ENCODE measurements at regions not wholly inside any gene's neighbourhood (a gene's known extent, or its start where the extent isn't known, plus 50 kb on each side); places are given as distances from the start of the nearest gene placed in this dataset.

DNA sequence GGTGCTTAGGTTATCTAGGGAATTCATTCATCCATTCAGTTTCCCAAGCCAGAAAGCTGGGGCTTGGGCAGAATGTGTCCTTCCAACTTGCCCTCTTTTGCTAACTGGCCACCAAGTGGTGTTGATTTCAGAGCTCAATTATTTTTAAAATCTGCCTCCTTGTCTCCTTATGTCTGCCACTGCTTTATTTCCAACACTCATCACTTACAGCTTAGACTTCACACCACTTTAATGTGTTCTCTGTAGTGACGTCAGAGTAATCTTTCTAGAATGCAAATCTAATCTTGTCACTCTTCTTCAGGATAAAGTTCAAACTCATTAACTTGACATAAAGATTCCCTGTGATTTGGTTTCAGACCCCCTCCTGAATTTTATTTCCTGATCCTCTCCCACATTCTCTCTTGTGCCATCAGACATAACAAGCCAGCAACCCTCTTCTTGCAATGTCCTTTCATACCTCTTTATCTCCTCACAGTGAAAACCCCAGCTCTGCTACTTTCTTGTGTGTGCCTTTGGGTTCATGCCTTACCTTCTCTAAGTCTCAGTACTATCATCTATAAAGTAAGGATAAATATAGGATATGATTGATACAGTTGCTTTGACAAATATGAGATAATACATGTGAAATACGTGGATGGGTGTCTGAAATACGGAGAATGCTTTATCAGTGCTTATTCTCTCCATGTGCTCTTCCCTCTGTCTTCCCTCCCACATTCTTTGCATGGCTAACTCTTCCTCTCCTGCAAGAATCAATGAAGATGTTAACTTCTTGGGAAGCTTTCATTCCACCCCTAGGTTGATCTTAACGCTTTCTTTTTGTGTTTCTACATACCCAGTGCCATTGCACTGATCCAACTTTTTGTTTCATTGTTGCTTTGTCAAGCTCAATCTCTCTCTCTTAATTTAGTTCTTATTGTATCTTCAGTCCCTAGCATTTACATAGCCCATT lies 522.7 kb upstream of the FZD8 start:
- no peaks in the 10 kb centered on the region for H3K9me3 ChIP-seq
- no peak for DNase-seq
- H3K36me3 ChIP-seq (ENCODE audit: low read depth, missing control alignments), result no peaks in the 10 kb centered on the region
- no peak overlapping the region for H3K27ac ChIP-seq
- no peaks in the 10 kb centered on the region for H3K27me3 ChIP-seq
- TF ChIP-seq, protein P1, sequence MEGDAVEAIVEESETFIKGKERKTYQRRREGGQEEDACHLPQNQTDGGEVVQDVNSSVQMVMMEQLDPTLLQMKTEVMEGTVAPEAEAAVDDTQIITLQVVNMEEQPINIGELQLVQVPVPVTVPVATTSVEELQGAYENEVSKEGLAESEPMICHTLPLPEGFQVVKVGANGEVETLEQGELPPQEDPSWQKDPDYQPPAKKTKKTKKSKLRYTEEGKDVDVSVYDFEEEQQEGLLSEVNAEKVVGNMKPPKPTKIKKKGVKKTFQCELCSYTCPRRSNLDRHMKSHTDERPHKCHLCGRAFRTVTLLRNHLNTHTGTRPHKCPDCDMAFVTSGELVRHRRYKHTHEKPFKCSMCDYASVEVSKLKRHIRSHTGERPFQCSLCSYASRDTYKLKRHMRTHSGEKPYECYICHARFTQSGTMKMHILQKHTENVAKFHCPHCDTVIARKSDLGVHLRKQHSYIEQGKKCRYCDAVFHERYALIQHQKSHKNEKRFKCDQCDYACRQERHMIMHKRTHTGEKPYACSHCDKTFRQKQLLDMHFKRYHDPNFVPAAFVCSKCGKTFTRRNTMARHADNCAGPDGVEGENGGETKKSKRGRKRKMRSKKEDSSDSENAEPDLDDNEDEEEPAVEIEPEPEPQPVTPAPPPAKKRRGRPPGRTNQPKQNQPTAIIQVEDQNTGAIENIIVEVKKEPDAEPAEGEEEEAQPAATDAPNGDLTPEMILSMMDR (IDR thresholded peaks at IDR 0.05), result no peak
- no peak for TF ChIP-seq POLR2A (IDR thresholded peaks at IDR 0.05)
- no peaks in the 10 kb centered on the region for H3K4me1 ChIP-seq
- no peak overlapping the region for H3K4me3 ChIP-seq
- 74 to 75% methylated on average over 4 of the region's 4 CpGs for WGBS, 2 donors
- intact Hi-C loops (cut with DNase I; ENCODE audit: low total_unique reads), result no loop called here

DNA sequence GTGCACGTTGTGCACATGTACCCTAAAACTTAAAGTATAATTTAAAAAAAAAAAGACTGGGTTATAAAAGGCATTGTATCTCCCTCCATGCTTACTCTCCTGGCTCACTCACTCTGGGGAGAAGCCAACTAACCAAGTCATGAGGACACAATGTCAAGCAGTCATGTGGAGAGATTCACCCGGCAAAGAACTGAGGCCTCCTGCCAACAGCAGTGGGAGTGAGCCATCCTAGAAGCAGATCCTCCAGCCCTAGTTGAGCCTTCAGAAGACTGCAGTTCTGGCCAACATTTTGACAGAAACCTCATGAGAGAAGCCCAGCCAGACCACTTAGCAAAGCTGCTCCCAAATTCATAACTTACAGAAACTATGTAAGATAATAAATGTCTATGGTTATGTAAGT lies 521.7 kb upstream of the FZD8 start:
- Histone ChIP-seq H3K27me3 (no peaks in the 10 kb centered on the region), H3K9me3 (no peaks in the 10 kb centered on the region), H3K4me1 (no peaks in the 10 kb centered on the region), H3K27ac (no peak overlapping the region), H3K4me3 (no peak overlapping the region), H3K36me3 (ENCODE audit: low read depth, missing control alignments) (no peaks in the 10 kb centered on the region)
- intact Hi-C loops (cut with DNase I; ENCODE audit: low total_unique reads), result no loop called here
- no peak for TF ChIP-seq POLR2A (IDR thresholded peaks at IDR 0.05)
- TF ChIP-seq, protein P1 (IDR thresholded peaks at IDR 0.05), result no peak
- DNase-seq, result peak; percentile 17
- 67 to 78% methylated on average over 2 of the region's 2 CpGs for WGBS, 2 donors

DNA sequence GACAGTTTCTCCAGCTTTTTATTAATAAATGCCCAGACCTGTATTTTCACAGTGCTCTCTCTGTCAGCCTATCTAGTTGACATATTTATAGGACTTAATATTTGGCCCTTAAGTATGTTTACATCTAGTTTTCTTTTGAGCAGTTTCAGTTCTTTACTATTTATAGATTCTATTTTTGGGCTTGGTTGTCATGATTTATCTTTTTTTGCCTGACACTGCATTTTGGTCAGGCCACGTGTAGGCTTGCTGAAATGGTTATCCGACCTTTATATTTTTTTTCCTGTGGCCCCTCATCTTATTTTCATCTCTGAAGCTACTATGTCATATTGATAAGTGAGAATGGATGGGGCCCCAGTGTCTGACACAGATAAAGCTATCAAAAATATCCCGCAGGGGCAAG lies 515.4 kb upstream of the FZD8 start:
- intact Hi-C loops (cut with DNase I; ENCODE audit: low total_unique reads), result no loop called here
- H3K36me3 ChIP-seq (ENCODE audit: low read depth, missing control alignments), result no peaks in the 10 kb centered on the region
- no peaks in the 10 kb centered on the region for H3K9me3 ChIP-seq
- WGBS, 2 donors, result 70 to 75% methylated on average over 3 of the region's 3 CpGs
- no peaks in the 10 kb centered on the region for H3K4me1 ChIP-seq
- H3K27ac ChIP-seq, result no peak overlapping the region
- TF ChIP-seq, protein P1 (IDR thresholded peaks at IDR 0.05), result no peak
- no peak for TF ChIP-seq POLR2A (IDR thresholded peaks at IDR 0.05)
- no peak overlapping the region for H3K4me3 ChIP-seq
- no peaks in the 10 kb centered on the region for H3K27me3 ChIP-seq
- no peak for DNase-seq

DNA sequence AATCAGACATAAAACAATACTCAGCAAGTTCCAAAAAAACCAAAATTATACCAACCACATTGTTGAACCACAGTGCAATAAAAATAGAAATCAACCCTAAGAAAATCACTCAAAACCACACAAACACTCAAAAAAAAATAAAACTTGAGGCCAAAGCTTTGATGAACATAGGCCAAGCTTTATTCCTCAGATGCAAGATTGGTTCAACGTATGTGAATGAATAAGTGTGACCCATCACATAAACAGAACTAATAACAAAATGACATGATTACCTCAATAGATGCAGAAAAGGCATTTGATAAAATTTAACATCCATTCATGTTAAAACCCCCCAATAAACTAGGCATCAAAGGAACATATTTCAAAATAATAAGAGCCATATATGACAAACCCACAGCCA lies 506.1 kb upstream of the FZD8 start:
- Histone ChIP-seq H3K9me3 (no peaks in the 10 kb centered on the region), H3K27ac (no peak overlapping the region), H3K27me3 (no peaks in the 10 kb centered on the region), H3K36me3 (ENCODE audit: low read depth, missing control alignments) (no peaks in the 10 kb centered on the region), H3K4me1 (no peaks in the 10 kb centered on the region), H3K4me3 (no peak overlapping the region)
- TF ChIP-seq POLR2A (IDR thresholded peaks at IDR 0.05), result no peak
- TF ChIP-seq, protein P1 (IDR thresholded peaks at IDR 0.05), result no peak
- 92 to 95% methylated on average over 1 of the region's 1 CpG for WGBS, 2 donors
- intact Hi-C loops (cut with DNase I; ENCODE audit: low total_unique reads), result no loop called here
- no peak for DNase-seq

DNA sequence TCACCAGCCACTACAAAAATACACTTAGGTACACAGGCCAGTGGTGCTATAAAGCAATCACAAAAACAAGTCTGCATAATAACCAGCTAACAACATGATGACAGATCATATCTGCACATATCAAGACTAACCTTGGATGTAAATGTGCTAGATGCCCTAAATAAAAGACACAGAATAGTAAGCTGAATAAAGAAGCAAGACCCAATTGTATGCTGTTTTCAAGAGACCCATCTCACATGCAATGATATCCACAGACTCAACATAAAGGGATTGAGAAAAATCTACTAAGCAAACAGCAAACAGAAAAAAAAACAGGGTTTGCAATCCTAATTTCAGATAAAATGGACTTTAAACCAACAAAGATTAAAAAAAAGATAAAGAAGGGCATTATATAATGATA lies 505.4 kb upstream of the FZD8 start:
- Histone ChIP-seq H3K27me3 (no peaks in the 10 kb centered on the region), H3K4me3 (no peak overlapping the region), H3K9me3 (no peaks in the 10 kb centered on the region), H3K27ac (no peak overlapping the region), H3K36me3 (ENCODE audit: low read depth, missing control alignments) (no peaks in the 10 kb centered on the region), H3K4me1 (no peaks in the 10 kb centered on the region)
- intact Hi-C loops (cut with DNase I; ENCODE audit: low total_unique reads), result no loop called here
- TF ChIP-seq, protein P1 (IDR thresholded peaks at IDR 0.05), result no peak
- TF ChIP-seq POLR2A (IDR thresholded peaks at IDR 0.05), result no peak
- no peak for DNase-seq
